IPS-NIHi7 (cell line): ENCODE measurements at regions not wholly inside any gene's neighbourhood (a gene's known extent, or its start where the extent isn't known, plus 50 kb on each side); places are given as distances from the start of the nearest gene placed in this dataset.

Source experiments
- DNase-seq: peaks from one replicate; pipeline ENCODE4 v3.0.0; 2012; ENCODE audit warnings: mixed read lengths; ENCODE audit errors: extremely low spot score

DNA sequence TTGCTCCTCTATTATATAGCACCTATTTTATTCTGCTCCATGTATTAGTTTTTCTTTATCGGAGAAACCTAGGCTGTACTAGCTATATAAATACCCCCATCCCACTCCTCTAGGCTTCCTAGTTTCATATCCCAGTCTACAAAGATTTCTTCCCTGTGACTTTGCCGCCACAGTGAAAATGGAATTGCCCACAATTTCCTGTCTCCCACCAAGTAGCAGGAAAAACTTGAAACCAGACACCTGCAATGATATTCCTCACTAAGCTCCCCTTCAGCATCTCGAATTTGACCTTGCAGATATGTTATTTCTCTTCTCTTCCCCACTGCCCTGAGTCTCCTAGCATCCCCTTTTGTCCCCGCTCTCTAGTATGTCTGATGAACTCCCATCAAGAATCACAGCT lies 685.8 kb upstream of the CCDC54 start:
- no peak for DNase-seq

DNA sequence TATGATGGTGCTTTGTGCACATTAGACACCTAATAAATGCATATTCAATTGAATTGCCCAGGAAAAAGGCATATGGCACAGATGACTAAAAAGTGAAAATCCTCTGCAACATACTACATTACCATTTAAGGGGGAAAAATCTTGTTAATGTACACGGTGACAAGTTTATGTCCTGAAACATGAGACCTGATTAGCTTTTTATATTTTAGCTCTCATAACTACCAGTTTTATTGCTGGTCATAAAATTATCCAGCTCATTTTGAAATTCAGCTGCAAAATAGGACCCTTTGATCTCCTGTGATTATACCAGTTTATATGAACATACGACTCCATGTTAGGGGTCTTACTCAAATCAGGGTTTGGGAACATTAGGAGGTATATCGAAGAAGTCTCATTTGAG lies 684.6 kb upstream of the CCDC54 start:
- DNase-seq, result no peak

DNA sequence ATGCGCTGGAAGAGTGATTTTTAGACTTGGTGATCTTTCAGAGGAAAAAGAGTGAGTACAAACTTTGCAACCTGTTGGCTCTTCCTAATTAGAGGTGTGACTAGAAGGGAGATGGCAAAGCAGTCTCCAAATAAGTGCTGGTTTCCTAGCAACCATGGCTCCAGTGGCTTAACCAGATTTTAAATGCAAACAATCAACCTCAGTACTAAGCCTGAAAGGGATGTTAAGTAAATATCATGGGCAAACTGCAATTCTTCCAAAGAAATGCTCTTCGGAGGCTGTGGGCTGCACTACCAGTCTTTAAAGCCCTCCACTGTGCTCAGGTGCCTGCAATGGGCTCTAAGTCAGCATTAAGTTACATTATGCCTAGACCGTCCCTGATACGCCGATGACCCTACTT lies 678.1 kb upstream of the CCDC54 start:
- no peak for DNase-seq

DNA sequence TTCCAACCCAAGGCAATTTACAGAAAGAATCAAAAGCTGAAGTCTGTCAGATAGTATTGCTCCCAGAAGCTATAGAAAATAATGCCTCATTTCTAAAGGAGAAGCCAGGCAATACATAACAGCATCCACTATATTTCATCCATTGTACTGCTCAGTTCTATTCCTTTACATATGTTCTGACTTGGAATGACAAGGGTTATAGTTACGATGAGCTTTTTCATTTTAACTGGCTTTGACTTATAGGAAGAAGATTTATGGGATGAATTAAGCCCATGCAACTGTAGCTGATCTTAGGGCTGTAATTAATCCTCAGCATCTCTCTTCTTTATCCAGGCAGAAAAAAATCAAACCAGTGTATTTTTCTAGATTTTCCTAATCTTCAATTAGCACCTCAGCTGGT lies 676.3 kb upstream of the CCDC54 start:
- DNase-seq, result no peak

DNA sequence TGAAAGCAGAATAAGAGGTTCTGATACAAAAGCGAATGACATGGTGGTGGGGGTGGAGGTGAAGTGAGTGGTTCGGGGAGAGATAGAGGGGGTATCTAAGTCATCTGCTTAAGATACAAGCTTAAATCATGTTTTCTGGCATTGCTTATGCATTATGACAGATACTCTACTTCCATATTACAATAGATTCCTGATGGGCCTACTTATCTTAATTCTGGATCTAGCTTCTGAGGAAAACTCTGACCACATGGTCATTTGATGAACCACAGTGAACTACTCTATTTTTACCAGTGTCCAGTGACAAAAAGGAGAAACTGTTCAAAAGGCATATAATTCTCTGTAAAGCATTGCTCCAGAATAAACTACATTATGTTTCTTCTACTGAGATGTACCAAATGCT lies 673.7 kb upstream of the CCDC54 start:
- no peak for DNase-seq

DNA sequence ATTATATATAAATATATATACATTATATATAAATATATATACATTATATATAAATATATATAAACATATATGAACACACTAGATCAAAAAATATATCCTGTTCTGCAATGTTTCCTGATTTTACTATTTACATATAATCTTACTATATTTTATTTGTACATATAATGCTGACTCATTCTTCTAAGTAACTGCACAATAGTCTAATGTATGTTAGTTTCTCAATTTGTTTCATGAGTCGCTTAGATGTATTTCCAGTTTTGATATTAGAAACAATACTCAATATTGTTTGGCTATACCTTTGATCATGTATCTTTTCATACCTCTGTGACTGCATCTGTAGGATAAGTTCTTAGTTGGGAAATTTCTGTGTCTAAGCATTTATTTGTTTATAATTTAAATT lies 669.9 kb upstream of the CCDC54 start:
- no peak for DNase-seq

DNA sequence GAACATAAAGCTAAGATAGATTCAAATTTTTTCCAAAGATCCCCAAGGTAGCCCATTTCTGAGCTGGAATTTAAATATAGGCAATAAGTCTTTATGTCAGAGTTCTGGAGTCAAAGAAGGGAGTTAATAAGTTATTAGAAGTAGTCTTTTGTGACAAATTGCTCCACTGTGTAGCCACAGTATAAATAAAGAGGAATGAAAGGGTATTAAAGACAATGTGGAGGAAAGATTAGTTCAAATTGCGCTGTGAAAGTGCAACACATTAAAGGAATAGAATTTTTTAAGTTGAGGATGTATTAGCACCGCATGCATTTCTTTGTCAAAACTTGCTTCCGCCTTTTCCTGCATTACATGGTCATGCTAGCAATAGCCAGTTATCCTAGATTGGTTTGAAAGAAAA lies 666.6 kb upstream of the CCDC54 start:
- DNase-seq, result no peak

DNA sequence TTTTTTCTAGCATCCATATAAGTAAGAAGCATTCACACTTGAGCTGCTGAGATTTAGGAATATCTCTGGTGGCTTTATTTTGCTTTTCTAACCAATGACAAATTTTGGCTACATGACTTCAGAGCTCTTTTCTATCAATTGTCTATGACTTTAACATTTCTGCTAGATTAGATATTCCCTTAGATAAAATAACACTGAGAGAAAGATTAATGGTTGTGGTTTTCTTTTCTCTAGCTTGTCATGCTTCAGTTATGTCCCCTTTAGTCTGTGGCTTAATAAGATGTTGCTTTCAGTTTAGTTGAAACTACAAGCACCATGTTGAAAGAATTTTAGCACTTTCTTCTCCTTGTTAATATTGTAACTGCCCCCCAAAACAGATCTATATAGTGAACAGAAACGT lies 665.6 kb upstream of the CCDC54 start:
- no peak for DNase-seq

DNA sequence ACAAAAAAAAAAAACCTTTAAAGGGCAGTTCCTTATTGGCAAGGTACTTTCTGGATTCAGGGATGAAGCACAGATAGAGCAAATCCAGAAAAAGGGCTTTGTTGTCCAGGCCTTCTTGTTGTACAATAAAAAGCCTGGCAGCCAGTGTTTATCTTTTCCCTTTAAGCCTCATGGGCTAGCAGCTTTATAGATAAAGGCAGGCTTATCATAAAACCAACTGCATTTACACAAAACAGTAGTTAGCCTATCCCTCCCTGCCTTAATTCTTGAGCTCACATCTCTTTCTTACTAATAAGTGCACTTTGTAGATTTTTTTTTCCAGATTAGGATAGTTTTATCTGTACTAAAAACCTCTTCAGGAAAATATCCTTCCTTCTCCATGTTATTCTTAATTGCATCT lies 662.8 kb upstream of the CCDC54 start:
- DNase-seq, result no peak

DNA sequence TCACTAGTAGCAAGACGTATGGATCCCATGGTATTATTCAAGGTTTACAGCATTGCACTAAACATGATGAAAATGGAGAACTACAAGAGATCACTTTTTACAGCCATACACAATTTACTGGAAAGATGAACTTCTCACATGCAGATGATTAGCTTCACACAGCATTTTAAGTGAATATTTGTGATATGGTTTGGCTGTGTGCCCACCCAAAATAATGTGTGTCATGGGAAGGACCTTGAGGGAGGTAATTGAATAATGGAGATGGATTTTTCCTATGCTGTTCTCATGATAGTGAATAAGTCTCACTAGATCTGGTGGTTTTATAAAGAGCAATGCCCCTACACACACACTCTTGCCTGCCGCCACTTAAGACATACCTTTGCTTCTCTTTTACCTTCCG lies 662.0 kb upstream of the CCDC54 start:
- DNase-seq, result no peak

DNA sequence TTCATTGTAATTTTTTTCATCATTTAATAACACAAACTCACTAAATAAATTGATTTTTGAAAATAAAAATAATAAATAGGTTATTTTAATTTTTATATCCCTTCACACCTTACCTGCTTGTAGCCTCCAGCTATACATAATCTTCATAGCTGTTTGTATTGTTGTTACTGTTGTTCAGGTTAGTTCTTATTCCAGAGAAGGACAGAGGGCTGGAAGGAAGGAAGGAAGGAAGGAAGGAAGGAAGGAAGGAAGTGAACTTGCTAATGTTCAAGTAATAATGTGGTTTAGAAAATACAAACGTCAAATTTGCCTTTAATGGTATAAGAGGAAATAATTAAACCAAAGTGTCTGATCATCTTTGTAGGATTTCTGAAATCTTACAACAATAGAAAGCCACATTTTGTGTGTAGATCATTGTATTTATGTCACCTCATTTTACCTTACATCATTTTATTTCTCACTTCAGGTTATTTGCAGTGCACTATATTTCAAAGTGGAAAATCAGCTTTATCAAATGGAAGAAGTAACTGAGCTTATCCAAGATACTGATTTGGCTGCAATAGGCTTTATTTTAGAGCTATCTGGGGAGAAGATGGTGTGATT lies 660.0 kb upstream of the CCDC54 start:
- no peak for DNase-seq

DNA sequence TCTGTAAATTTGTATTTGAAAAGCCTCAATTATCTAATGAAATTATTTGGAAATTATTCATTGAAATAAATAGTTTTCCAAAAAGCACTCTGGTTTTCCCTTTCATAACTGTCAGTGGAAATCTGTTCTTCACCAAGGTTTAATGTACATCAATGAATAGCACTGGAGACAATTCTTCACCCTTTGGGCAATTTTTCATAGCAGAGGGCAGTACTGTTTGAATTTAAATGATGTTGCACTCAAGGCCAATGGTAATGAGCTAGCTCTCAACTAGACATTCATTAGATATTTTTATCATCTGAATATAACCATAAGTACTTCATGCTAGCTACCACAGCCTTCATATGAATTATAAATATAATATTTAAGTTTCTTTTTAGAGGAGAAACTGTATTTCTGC lies 658.2 kb upstream of the CCDC54 start:
- DNase-seq, result no peak

DNA sequence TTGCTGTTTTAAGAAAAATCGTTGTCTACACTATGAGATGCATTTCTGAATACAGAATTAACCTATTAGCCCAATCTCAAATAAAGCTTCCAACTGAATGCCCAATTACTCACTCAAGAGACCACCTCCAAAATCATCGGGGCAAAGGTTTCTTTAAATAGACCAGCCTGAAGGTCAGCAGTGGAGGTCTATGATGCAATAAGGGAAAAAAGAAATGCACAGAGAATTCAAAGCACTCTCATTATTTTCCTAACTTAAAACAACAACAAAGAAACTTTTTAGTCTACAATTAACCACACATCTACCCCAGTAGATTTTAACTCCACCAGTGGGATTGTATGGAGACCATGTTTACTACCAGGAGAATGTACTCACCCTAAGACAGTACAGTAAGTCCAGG lies 657.7 kb upstream of the CCDC54 start:
- no peak for DNase-seq

DNA sequence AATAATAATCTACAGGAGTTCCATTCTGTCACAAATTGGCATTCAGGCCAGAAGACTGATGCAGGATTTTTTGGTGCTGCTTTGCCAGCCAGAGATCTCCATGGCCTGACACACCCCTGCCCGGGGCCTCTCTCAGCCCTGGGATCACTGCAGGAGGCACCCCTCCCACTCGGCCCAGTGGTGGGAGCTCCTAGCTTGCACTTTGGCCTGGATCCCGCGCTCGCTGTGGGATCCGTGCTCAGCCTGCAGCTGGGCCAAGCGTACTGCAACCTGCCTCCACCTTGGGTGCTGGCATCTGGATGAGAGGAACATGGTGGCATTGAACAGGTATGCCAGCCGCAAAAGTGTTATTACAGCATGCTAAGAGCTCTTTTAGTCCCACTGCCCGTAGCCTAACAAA lies 656.7 kb upstream of the CCDC54 start:
- DNase-seq, result no peak

DNA sequence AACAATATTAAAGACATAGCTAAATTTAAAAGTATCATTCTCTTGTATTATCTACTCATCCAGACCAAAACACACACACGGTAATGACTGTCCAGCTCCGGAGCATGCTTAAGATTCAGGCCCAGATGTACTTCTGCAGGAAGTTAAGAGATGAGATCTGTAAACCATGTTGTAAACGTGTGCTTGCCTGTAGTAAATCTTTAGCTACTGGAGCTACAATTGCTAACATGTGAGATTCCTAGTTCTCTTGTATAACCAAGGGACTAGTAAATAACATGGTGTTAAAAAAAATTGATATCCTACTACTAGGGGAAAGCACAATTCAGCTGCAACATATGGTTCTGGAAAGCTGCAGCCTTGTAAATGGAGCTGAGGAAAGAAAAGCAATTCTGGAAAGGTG lies 651.7 kb upstream of the CCDC54 start:
- no peak for DNase-seq

DNA sequence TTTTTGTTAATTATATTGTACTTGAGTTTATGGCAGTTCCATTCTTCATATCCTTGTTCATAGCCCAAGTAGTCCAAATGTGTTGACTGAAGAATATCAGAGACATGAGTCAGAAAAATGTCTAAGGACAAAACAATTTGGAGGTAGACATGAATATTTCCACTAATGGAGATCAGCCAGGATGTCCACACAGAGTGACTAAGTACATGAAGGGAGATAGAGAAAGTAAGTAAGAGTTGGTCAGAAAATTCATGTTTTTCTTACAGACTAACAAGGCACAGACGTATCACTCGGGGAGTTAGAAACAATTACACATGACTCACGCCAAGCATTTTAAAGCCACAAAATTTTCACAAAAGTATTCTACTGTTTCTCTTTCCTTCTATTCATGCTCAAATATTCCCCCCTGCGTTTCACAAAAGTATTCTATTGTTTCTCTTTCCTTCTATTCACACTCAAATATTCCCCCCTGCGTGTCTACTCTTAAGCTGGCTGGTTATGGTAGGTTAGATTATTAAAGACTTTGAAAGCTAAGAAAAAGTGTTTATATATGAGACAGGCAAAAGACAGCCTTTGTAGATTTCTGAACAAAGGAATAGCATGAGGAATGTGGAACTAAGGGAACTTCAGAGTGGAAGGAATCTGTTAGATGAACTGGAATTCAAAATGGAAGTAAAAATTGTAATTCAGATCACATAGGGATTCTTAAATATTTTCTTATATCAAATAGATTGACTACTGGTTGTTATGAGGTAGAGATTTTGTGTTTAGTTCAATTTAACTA lies 648.7 kb upstream of the CCDC54 start:
- DNase-seq, result no peak

DNA sequence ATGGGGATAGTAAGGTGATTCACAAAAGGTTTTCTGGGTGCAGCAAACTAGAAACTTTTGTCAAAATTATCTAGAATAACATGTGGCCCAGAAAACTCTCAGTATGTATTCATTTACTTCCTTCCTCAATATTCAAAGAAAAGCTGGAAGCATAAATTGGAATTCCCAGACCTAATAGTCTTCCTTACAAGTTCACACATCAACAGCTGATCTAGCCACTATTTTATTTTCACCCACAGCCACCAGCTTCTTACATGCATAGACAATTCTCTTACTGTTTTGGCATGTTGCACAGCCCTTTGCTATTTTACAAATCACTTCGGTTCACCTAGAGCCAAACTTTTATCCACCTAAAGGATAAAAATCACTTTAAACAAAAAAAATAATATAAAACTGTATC lies 647.8 kb upstream of the CCDC54 start:
- DNase-seq, result no peak

DNA sequence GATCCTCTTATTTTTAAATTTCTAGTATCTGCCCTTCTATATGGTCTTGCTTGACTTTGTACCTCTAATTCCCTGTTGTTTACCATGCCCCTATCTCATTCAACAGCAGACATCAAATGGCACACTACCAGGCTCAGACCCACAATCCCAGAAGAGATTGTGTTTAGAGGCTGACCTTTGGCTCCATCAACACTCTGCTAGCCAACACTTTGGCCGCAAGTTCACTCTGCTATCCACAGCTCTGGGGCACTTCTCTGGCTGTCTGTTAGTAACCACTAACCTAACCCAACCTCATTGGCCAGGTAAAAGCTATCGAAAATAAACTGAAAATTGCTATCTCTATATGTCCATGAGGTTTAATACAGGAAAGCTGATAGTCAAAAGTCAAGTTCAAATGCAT lies 646.0 kb upstream of the CCDC54 start:
- no peak for DNase-seq

DNA sequence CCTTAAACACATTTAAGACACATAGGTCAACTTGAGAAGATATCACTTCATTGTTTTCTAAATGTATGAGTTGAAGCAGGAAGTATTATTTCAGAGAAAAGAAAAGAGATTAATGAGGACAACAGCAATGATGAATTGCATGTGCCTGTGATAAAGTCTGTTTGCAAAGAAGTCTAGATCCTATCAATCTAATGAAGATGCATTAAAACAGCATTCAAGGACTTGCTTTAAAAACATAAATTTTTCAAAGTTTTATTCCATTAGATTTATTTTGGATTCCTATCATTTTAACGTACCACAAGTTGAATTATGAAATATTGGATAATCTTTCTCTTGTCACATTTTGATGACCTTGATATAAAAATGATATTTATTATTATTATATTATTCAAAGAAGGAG lies 642.5 kb upstream of the CCDC54 start:
- no peak for DNase-seq

DNA sequence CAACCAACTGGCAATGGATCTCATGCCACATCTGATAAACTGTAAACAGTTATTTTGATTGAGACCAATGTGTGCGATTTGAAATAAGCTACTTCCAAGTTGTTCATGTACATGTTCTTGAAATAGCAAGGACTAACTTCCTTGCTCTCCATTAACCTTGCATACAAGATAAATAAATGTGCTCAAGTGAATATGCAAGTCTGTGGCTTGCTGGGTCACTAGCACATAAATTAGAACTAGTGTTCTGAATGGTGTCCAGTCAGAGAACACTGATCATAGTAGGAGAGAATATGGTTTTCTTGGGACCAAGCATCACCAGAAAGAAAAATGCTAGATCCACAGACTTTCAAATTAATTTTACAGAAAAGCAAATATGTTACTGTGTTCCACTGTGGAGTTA lies 640.0 kb upstream of the CCDC54 start:
- DNase-seq, result no peak

DNA sequence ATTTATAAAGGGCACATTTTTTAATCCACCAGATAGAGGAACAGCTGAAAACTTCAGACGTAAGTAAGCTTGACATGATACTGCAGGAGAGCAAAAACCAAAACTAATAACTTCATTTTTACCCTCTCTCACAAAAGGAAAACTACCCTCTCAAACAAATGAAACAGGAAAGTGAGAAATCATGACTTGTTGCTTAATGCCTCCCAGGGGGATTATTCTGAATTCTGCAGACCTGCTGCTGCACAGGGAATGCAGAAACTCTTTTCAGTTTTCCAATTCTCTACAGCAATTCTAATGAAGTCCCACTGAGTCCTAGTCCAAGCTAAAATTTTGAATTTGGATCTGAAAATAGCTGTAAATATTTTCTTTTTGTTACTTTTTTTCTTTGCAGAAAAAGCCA lies 637.1 kb upstream of the CCDC54 start:
- no peak for DNase-seq

DNA sequence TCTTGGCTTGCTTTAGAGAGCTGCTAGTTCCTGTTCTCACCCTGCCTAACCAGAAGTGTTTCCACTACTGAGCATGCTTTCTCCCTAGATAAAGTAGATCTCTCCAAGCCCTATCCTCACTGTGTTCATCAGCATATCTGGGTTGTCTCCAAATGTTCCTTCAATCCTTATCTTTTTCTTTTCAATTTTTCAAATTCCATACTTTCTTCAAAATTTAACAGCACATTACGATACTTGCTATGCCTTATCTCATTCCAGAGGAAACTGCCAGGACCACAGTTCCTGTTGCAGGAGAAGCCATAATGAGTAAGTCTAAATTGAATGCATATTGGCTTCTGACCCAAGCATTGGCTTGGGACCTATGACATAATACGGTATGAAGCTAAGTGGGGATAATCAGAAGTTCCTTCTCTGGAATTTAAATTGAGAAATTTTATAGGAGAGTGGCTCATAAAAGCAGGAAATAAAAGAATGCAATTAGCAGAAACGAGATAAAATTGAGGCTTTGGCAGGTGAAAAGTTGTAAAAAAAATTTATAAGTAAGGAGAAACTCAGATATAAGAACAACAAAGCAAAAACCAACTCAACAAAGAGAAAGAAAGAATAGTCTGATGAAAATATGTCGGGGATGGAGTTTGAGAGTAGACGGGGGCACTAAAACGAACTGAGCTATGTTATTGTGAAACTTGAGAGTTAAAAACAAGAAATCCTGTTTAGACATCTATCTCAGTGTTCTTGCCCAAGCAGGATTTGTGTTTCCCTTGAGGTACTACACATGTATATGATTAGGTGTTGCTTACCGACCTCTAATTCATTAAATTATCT lies 631.7 kb upstream of the CCDC54 start:
- no peak for DNase-seq

DNA sequence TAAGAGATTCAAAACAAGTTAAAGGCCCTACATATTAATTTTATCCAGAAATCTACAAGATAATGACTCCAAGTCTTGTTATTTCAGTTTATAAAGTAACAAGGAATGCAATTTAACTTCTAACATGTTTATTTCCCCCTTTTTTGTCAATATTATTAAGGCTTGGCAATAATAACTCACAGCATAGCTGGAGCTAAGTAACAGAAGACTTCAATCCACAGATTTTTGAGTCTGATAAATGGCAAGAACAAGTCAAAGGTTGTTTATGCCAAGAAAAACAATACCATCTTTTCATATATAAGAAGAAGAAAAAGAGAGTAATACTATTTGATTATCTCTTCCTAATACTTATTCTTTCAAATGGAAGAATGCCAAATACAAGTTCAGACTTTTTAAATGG lies 631.0 kb upstream of the CCDC54 start:
- no peak for DNase-seq
